SK-N-SH (cell line): ENCODE measurements at regions not wholly inside any gene's neighbourhood (a gene's known extent, or its start where the extent isn't known, plus 50 kb on each side); places are given as distances from the start of the nearest gene placed in this dataset.

ENCODE experiments used
- CTCF ChIP-seq: fragments of 200-600 bp; sonication (generic); IDR thresholded peaks from 2 replicates; pipeline ENCODE4 v1.6.1; 2017; ENCODE audit warnings: antibody characterized with exemption, mild to moderate bottlenecking, moderate library complexity
- FOSL2 ChIP-seq: IDR thresholded peaks from 2 replicates; pipeline ENCODE4 v1.4.0; 2012; ENCODE audit warnings: low read depth, mild to moderate bottlenecking, moderate library complexity, borderline replicate concordance
- GATA2 ChIP-seq: sonication (generic); formaldehyde crosslinking; IDR thresholded peaks from 2 replicates; pipeline ENCODE4 v1.5.0; 2020; ENCODE audit warnings: mild to moderate bottlenecking, missing genetic modification reagents
- JUND ChIP-seq: IDR thresholded peaks from 2 replicates; pipeline ENCODE4 v1.4.0; 2012
- NFIC ChIP-seq: IDR thresholded peaks from 2 replicates; pipeline ENCODE4 v1.4.0; 2012; ENCODE audit warnings: borderline replicate concordance
- NRF1 ChIP-seq: IDR thresholded peaks from 2 replicates; pipeline ENCODE4 v1.6.1; 2012; ENCODE audit warnings: low read depth, mild to moderate bottlenecking, low read length
- POLR2AphosphoS5 ChIP-seq: IDR thresholded peaks from 2 replicates; pipeline ENCODE4 v1.6.1; 2012; ENCODE audit warnings: low read depth, low read length
- RCOR1 ChIP-seq: fragments of 150-350 bp; IDR thresholded peaks from 2 replicates; pipeline ENCODE4 v1.6.1; 2017; ENCODE audit warnings: antibody characterized with exemption, low read length
- SIN3A ChIP-seq: IDR thresholded peaks from 2 replicates; pipeline ENCODE4 v1.6.1; 2012; ENCODE audit warnings: low read depth, mild to moderate bottlenecking, low read length, moderate library complexity, borderline replicate concordance
- TAF1 ChIP-seq: IDR thresholded peaks from 2 replicates; pipeline ENCODE4 v1.6.1; 2012; ENCODE audit warnings: low read depth, mild to moderate bottlenecking, low read length, moderate library complexity, borderline replicate concordance
- TCF12 ChIP-seq: IDR thresholded peaks from 2 replicates; pipeline ENCODE4 v1.4.0; 2012
- ZBTB33 ChIP-seq: IDR thresholded peaks from 2 replicates; pipeline ENCODE4 v1.4.0; 2012; ENCODE audit warnings: low read depth, borderline replicate concordance

- no peak for TF ChIP-seq TAF1
- TF ChIP-seq NFIC, result no peak
- no peak for TF ChIP-seq ZBTB33
- no peak for TF ChIP-seq CTCF
- TF ChIP-seq TCF12, result no peak
- TF ChIP-seq FOSL2, result no peak
- no peak for TF ChIP-seq RCOR1
- TF ChIP-seq GATA2, result no peak
- TF ChIP-seq NRF1, result no peak
- no peak for TF ChIP-seq SIN3A
- no peak for TF ChIP-seq JUND
- TF ChIP-seq POLR2AphosphoS5, result no peak
These were observed 226.4 kb upstream of the MAF start for GRCh38 chr16:79826732-79827475.
